ENCODE measurements at regions not wholly inside any gene's neighbourhood (a gene's known extent, or its start where the extent isn't known, plus 50 kb on each side); places are given as distances from the start of the nearest gene placed in this dataset.

GRCh38 chr11:16611926-16612565 is 126.4 kb upstream of the C11orf58 start:
- TF ChIP-seq ZNF280C (tag by site-specific recombination; IDR thresholded peaks at IDR 0.05), result no peak
- TF ChIP-seq YY1 (tag by site-specific recombination; IDR thresholded peaks at IDR 0.05), result no peak
- TF ChIP-seq TCF7L2 (IDR thresholded peaks at IDR 0.05; ENCODE audit: borderline replicate concordance, low read depth, low read length), result no peak
- no peak for TF ChIP-seq ZIC2 (tag by site-specific recombination; IDR thresholded peaks at IDR 0.05)
- no peak for TF ChIP-seq ZNF24 (tag by site-specific recombination; IDR thresholded peaks at IDR 0.05)
- TF ChIP-seq CTCF (tag by site-specific recombination; IDR thresholded peaks at IDR 0.05), result no peak
- no peak for TF ChIP-seq ZFHX2 (tag by site-specific recombination; conservative IDR thresholded peaks at IDR 0.05)
- no peak for TF ChIP-seq ZNF335 (tag by site-specific recombination; conservative IDR thresholded peaks at IDR 0.05)
- no peak for TF ChIP-seq ZNF350 (tag by site-specific recombination; IDR thresholded peaks at IDR 0.05)
- TF ChIP-seq MYNN (tag by site-specific recombination; IDR thresholded peaks at IDR 0.05; ENCODE audit: borderline replicate concordance), result no peak
